ENCODE measurements at regions not wholly inside any gene's neighbourhood (a gene's known extent, or its start where the extent isn't known, plus 50 kb on each side); places are given as distances from the start of the nearest gene placed in this dataset.
"Not testable (repeated sequence)": the region's sequence is repeated elsewhere in the genome, so short reads cannot be mapped to it uniquely, and the experiment has no call there.

- DNase-seq: no peak
Measured at GRCh38 chr9:78438780-78439179, 141.9 kb downstream of the PSAT1 start.

- DNase-seq: peak; percentile 54
Measured at GRCh38 chr9:78439190-78439865, 142.4 kb downstream of the PSAT1 start.

GRCh38 chr9:78439866-78440830, 143.2 kb downstream of the PSAT1 start:
- no peak for DNase-seq

- DNase-seq: no peak
Measured at GRCh38 chr9:78441396-78441795, 144.5 kb downstream of the PSAT1 start.

- no peak for DNase-seq
Measured at GRCh38 chr9:78441822-78442431, 145.0 kb downstream of the PSAT1 start.

GRCh38 chr9:78442577-78442976, 145.7 kb downstream of the PSAT1 start:
- DNase-seq: not testable (repeated sequence)

- DNase-seq: no peak
Measured at GRCh38 chr9:78443946-78444345, 147.0 kb downstream of the PSAT1 start.

GRCh38 chr9:78448960-78449673, 152.2 kb downstream of the PSAT1 start:
- no peak for DNase-seq

GRCh38 chr9:78453450-78453849, 156.5 kb downstream of the PSAT1 start:
- no peak for DNase-seq

- no peak for DNase-seq
Measured at GRCh38 chr9:78462611-78463010, 165.7 kb downstream of the PSAT1 start.

- no peak for DNase-seq
Measured at GRCh38 chr9:78463750-78464149, 166.8 kb downstream of the PSAT1 start.

- no peak for DNase-seq
Measured at GRCh38 chr9:78468231-78468630, 171.3 kb downstream of the PSAT1 start.

- DNase-seq: no peak
Measured at GRCh38 chr9:78468974-78469576, 172.2 kb downstream of the PSAT1 start.

GRCh38 chr9:78470216-78470615, 173.3 kb downstream of the PSAT1 start:
- no peak for DNase-seq

- no peak for DNase-seq
Measured at GRCh38 chr9:78470741-78471140, 173.8 kb downstream of the PSAT1 start.

GRCh38 chr9:78472111-78472510, 175.2 kb downstream of the PSAT1 start:
- no peak for DNase-seq

GRCh38 chr9:78479441-78479840, 182.5 kb downstream of the PSAT1 start:
- DNase-seq: no peak

GRCh38 chr9:78486661-78487060, 189.7 kb downstream of the PSAT1 start:
- no peak for DNase-seq

GRCh38 chr9:78490231-78490630, 193.3 kb downstream of the PSAT1 start:
- DNase-seq: no peak

- DNase-seq: no peak
Measured at GRCh38 chr9:78491402-78491801, 194.5 kb downstream of the PSAT1 start.

- no peak for DNase-seq
Measured at GRCh38 chr9:78493166-78493742, 196.3 kb downstream of the PSAT1 start.

- DNase-seq: no peak
Measured at GRCh38 chr9:78502566-78502965, 205.6 kb downstream of the PSAT1 start.

All from stimulated activated CD4-positive, alpha-beta T cell treated with anti-CD3 and anti-CD28 coated beads, Interleukin-4, amount 100 ng/mL, for 1 hour (primary cell).